Prostate gland (tissue), 2 donors: ENCODE measurements at regions not wholly inside any gene's neighbourhood (a gene's known extent, or its start where the extent isn't known, plus 50 kb on each side); places are given as distances from the start of the nearest gene placed in this dataset.
"Not testable (repeated sequence)": the region's sequence is repeated elsewhere in the genome, so short reads cannot be mapped to it uniquely, and the experiment has no call there.

Experiments
- CTCF ChIP-seq, 4 experiments: fragments of 200-600 bp in 2 of 4; fragments of 450-650 bp in 2 of 4; sonication (generic) in 2 of 4; IDR thresholded peaks; 1 replicate in 3 of 4; 2 replicates in 1 of 4; pipeline ENCODE4 v1.5.1; 2016 to 2019; ENCODE audit warnings: antibody characterized with exemption in 4 of 4, mild to moderate bottlenecking in 2 of 4, moderate library complexity in 2 of 4
- POLR2A ChIP-seq: fragments of 450-650 bp; IDR thresholded peaks from one replicate; pipeline ENCODE4 v1.6.1; 2016; ENCODE audit warnings: antibody characterized with exemption, mild to moderate bottlenecking
- POLR2AphosphoS5 ChIP-seq: sonication (generic); formaldehyde crosslinking; IDR thresholded peaks from one replicate; pipeline ENCODE4 v1.6.1; 2017; ENCODE audit warnings: antibody characterized with exemption

DNA sequence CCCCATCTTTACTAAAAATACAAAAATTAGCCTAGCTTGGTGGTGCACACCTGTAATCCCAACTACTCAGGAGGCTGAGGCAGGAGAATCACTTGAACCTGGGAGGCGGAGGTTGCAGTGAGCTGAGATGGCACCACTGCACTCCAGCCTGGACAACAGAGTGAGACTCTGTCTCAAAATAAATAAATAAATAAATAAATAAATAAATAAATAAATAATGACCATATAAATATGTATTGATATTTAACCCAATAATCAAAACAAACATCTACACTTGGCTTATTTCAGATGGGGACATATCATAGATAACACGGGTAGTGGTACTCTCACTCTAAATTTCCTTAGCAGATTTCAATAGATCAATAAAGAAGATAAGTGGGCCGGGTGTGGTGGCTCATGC is 1923.7 kb upstream of the AGA start:
- not testable (repeated sequence) for TF ChIP-seq POLR2A; CTCF (IDR thresholded peaks at IDR 0.05); POLR2AphosphoS5
